LNCAP (cell line): ENCODE measurements at regions not wholly inside any gene's neighbourhood (a gene's known extent, or its start where the extent isn't known, plus 50 kb on each side); places are given as distances from the start of the nearest gene placed in this dataset.

Source experiments
- TF ChIP-seq, protein P1 (sequence below): fragments of 450-650 bp; IDR thresholded peaks from 2 replicates; pipeline ENCODE4 v1.5.1; 2017; ENCODE audit warnings: mild to moderate bottlenecking

DNA sequence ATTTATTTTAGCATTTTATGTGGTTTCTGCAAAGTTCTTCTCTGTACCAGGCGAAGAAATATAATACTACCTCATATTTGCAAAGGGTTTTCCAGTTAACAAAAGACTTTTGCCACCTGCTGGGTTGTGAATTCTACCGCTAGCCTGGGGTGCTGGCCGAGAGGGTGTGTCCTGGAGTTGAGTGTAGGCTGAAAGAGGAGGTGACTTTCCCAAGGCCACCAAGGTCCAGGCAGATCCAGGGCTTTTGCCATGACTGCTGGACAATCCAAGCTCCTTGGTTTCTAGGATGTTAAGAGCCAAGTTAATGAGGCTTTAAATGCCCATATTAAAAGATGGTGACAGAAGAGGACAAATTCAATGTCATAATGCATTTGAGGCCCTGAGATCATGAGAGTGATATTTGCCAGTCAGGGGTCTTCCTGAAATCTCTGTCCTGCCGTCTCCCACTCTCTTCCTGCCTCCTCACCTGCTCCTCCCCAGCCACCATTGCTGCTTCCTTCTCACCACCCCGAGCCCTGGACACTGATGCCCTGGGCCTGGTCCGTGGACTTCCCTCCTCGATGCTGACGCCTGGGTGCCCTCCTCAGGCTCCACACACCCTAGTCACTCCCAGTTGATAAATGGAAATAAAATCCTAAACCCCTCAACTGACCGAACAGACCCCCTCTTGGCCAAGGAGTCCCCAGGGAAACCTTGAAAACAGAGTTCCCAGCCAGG, 825.6 kb downstream of the TBC1D22A start:
- TF ChIP-seq, protein P1, sequence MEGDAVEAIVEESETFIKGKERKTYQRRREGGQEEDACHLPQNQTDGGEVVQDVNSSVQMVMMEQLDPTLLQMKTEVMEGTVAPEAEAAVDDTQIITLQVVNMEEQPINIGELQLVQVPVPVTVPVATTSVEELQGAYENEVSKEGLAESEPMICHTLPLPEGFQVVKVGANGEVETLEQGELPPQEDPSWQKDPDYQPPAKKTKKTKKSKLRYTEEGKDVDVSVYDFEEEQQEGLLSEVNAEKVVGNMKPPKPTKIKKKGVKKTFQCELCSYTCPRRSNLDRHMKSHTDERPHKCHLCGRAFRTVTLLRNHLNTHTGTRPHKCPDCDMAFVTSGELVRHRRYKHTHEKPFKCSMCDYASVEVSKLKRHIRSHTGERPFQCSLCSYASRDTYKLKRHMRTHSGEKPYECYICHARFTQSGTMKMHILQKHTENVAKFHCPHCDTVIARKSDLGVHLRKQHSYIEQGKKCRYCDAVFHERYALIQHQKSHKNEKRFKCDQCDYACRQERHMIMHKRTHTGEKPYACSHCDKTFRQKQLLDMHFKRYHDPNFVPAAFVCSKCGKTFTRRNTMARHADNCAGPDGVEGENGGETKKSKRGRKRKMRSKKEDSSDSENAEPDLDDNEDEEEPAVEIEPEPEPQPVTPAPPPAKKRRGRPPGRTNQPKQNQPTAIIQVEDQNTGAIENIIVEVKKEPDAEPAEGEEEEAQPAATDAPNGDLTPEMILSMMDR = no peak

DNA sequence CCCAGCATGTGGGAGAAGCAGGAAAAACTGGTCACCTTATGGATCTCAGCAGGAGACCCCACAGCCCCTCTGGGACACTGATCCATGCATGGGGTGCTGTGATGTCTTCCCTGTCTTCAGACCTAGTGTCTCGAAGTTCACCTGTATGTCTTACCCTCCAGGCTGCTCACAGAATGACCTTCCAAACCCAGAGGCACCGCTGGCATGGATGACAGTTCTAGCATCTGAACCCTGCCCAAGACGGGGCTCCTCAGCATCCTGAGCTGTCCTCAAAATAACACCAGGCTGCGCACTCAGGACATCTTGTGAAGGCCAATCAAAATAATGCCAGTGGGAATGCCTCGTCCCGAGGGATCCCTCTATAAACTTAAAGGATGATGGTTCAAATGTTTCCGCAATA, 824.9 kb downstream of the TBC1D22A start:
- TF ChIP-seq, protein P1 = no peak

DNA sequence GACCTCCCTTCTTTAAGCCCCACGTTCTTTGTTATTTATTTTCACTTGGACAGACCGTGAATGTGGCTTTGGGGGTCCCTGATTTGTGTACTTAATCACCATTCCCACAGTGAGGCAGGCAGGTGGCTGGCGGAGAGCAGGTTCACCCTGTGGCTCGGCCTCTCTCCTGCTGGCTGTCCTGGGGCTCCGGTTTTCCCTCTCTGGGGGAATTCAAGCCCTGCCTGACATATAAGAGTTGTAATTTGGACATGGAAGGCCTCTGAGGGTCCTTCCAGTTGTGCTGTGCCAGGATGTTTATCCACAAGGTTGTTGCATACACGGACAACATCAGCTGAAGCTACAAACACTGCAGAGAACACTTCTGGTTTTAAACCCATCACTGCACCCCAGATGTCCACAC, 824.5 kb downstream of the TBC1D22A start:
- TF ChIP-seq, protein P1 = no peak

DNA sequence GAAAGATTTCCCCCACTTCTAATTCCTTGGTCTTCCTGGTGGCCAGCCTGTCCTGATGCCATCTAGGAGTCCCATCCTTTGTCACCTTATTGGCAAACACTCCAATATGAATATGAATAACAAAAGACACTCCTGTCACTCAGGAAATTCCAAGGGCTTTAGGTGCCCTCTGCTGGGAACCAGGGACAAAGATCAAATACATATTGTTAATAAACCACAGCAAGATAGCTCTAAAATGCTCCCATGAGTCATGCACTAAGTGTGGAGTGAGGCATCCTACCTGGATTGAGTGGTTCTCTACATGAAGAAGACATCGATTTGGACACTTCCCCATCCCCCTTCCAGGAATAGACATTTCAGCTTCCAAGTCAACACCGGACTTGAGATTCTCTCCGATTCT, 823.6 kb downstream of the TBC1D22A start:
- TF ChIP-seq, protein P1 = peak; percentile 44; the same call in 1 of the 2 replicates

DNA sequence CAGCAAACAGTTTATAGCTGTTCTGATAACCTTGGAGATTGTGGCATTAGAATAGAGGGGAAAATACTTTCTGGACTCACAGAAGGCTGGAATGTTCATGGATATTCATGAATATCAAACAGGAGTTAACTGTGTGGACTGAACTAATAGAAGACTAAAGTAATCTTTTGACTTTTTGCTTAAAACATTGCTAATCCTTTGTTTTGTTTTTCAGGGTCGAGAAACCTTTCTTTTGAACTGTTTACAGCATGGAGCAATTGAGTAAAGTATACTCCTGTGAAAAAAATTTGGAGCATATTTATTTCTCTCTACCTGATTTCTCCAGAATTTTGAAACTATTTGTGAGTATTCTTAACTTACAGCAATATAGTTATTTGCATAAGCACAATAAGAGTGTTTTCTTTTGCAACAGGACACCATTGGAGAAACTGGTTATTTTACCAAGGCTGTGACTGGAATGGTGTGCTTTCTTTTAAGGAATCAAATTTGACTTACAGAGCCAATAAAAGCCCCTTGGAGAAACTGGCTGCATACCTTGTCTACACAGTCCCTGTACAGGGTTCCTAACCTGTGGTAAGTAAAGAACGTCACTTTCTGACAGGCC, 821.6 kb downstream of the TBC1D22A start:
- TF ChIP-seq, protein P1 = no peak

DNA sequence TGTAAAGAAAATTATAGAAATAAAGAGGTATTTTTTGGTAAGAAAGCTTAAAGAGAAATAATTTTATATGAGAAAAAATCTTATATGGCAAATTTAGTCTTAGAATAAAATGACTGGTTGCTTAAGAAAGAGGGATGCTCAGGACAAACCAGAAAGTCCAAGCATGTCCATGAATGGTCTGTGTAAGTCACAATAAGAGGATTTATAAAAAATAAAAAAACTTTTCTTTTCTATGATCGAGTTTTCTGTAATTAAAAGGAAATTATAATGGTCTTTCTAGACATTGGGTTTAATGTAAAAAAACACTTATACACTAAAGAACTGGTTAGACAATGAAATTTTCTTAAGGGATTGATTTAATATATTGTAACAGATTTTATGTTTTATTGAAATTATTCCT, 819.6 kb downstream of the TBC1D22A start:
- TF ChIP-seq, protein P1 = no peak

DNA sequence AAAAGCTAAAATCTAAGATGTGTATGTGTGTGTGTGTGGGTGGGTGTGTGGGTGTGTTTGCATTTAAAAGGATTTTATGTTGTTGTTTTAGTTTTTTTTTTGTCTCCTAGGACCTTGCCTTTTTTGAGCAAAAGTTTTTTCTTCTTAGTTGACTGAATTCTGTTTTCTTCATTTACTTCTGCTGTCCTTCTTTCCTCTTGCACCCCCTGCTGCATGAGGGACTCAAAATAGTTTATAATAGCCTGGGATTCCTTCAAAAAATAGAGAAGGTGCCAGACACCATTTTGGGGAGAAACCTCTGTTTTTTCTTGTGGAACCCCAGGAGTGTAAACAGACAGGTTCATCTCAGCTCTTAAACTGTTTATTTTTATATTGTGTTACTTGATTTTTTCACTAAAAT, 817.7 kb downstream of the TBC1D22A start:
- TF ChIP-seq, protein P1 = no peak
